Transverse colon (tissue), 4 donors: ENCODE measurements at regions not wholly inside any gene's neighbourhood (a gene's known extent, or its start where the extent isn't known, plus 50 kb on each side); places are given as distances from the start of the nearest gene placed in this dataset.
A peak's percentile ranks its signal among the peaks of the same experiment; 100 is the strongest.
"Not testable (repeated sequence)": the region's sequence is repeated elsewhere in the genome, so short reads cannot be mapped to it uniquely, and the experiment has no call there.

Experiments used
- DNase-seq: peaks from one replicate; pipeline ENCODE4 v3.0.0-alpha.2; 2019
- H3K27ac ChIP-seq, 4 donors: fragments of 200-600 bp; sonication (generic); 2 replicates each; pipeline ENCODE4 v1.5.1; 2016 to 2018; ENCODE audit warnings: inconsistent platforms in 4 of 4
- H3K27me3 ChIP-seq: fragments of 200-600 bp; sonication (generic); 2 replicates; pipeline ENCODE4 v1.5.1; 2017; ENCODE audit warnings: inconsistent platforms
- H3K36me3 ChIP-seq, 4 donors: fragments of 200-600 bp; sonication (generic); 2 replicates each; pipeline ENCODE4 v1.5.1; 2017 to 2019; ENCODE audit warnings: inconsistent platforms in 4 of 4
- H3K4me1 ChIP-seq, 4 donors: fragments of 200-600 bp; sonication (generic); 2 replicates each; pipeline ENCODE4 v1.5.1; 2017 to 2020; ENCODE audit warnings: inconsistent platforms in 4 of 4
- H3K4me3 ChIP-seq, 4 donors: fragments of 200-600 bp; sonication (generic); 1 replicate in 1 of 4; 2 replicates in 3 of 4; pipeline versions ENCODE4 v1.5.1 to v1.6.1; 2017 to 2019; ENCODE audit warnings: inconsistent platforms in 4 of 4
- H3K9me3 ChIP-seq, 2 donors: fragments of 200-600 bp; sonication (generic); 2 replicates each; pipeline ENCODE4 v1.5.1; 2017 to 2019; ENCODE audit warnings: inconsistent platforms in 2 of 2
- EP300 ChIP-seq: sonication (generic); formaldehyde crosslinking; IDR thresholded peaks from one replicate; pipeline ENCODE4 v1.6.1; 2017; ENCODE audit warnings: antibody characterized with exemption, low read depth
- POLR2A ChIP-seq: fragments of 450-650 bp; IDR thresholded peaks from one replicate; pipeline ENCODE4 v1.6.1; 2016; ENCODE audit warnings: antibody characterized with exemption, mild to moderate bottlenecking, moderate library complexity
- POLR2AphosphoS5 ChIP-seq, 3 donors: sonication (generic); formaldehyde crosslinking; IDR thresholded peaks; one replicate each; pipeline ENCODE4 v1.6.1; 2016; ENCODE audit warnings: antibody characterized with exemption in 3 of 3
- WGBS, 2 donors: methylation state at CpG; one replicate each; pipeline ENCODE4 v1.1.5; 2018; ENCODE audit warnings: low coverage in 1 of 2; 5-methylcytosine and 5-hydroxymethylcytosine counted together
- in situ Hi-C, 4 donors: fragments of 200-750 bp; cut with MboI; loops; one replicate each; pipeline versions ENCODE4 v1.15.0 to v1.15.1; 2017; ENCODE audit warnings: low sequenced_read_pairs in 3 of 4, low pct_ligation_motif_present in 1 of 4, low pct_unique_long_range_greater_than_20kb in 1 of 4
- intact Hi-C: fragments of 100-400 bp; cut with DNase I; formaldehyde crosslinking; loops from one replicate; pipeline ENCODE4 v1.15.1; 2023; ENCODE audit warnings: low total_unique reads
- TF ChIP-seq, protein P1 (sequence below), 5 experiments: fragments of 200-600 bp in 3 of 5; fragments of 450-650 bp in 2 of 5; sonication (generic) in 3 of 5; IDR thresholded peaks; 1 replicate in 2 of 5; 2 replicates in 3 of 5; pipeline ENCODE4 v1.5.1; 2016 to 2017; ENCODE audit warnings: antibody characterized with exemption in 5 of 5, inconsistent platforms in 3 of 5, mild to moderate bottlenecking in 2 of 5, moderate library complexity in 1 of 5

DNA sequence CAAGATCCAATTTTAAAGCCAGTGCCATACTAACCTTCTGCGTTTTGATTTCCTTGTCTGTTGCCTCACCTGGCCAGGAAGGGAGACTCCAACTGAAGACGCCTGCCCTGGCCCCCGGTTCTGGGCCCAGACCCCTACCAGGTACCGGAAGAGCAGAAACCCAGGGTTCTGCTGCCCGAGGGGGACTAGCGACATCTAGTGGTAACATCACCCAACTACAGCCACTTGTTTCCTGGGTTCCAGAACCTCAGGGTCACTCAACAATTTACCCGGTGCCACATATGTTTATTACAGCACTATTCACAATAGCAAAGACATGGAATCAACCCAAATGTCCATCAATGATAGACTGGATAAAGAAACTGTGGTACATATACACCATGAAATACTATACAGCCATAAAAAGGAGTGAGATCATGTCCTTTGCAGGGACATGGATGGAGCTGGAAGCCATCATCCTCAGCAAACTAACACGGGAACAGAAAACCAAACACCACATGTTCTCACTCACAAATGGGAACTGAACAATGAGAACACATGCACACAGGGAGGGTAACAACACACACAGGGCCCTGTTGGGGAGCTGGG lies 268.7 kb upstream of the IRX4 start:
- H3K27me3 ChIP-seq, intact Hi-C loops, H3K27ac ChIP-seq, in situ Hi-C loops, H3K36me3 ChIP-seq, H3K9me3 ChIP-seq, H3K4me3 ChIP-seq, H3K4me1 ChIP-seq, DNase-seq: not testable (repeated sequence)
- TF ChIP-seq, protein P1, sequence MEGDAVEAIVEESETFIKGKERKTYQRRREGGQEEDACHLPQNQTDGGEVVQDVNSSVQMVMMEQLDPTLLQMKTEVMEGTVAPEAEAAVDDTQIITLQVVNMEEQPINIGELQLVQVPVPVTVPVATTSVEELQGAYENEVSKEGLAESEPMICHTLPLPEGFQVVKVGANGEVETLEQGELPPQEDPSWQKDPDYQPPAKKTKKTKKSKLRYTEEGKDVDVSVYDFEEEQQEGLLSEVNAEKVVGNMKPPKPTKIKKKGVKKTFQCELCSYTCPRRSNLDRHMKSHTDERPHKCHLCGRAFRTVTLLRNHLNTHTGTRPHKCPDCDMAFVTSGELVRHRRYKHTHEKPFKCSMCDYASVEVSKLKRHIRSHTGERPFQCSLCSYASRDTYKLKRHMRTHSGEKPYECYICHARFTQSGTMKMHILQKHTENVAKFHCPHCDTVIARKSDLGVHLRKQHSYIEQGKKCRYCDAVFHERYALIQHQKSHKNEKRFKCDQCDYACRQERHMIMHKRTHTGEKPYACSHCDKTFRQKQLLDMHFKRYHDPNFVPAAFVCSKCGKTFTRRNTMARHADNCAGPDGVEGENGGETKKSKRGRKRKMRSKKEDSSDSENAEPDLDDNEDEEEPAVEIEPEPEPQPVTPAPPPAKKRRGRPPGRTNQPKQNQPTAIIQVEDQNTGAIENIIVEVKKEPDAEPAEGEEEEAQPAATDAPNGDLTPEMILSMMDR (IDR thresholded peaks at IDR 0.05) = peak; percentile 27 to 50 (median 41)
- WGBS, 2 donors = 24 to 38% methylated on average over 6 to 8 of the region's 8 CpGs

- in situ Hi-C loops (no loop called here), intact Hi-C loops (no loop called here)
- Histone ChIP-seq H3K4me1 (no peaks in the 10 kb centered on the region), H3K36me3 (no peaks in the 10 kb centered on the region), H3K27me3 (no peaks in the 10 kb centered on the region), H3K9me3 (no peaks in the 10 kb centered on the region), H3K4me3 (no peak overlapping the region), H3K27ac (no peak overlapping the region)
- TF ChIP-seq, protein P1 (IDR thresholded peaks at IDR 0.05) = no peak
- TF ChIP-seq POLR2AphosphoS5 (IDR thresholded peaks at IDR 0.05) = no peak
- no peak for TF ChIP-seq EP300
- TF ChIP-seq POLR2A = no peak
- 49% methylated on average over 15 of the region's 15 CpGs; no CpG with 5 or more reads in 1 of the 2 donors for WGBS, 2 donors
- DNase-seq = no peak
Measured at GRCh38 chr5:2149195-2149539, 266.4 kb upstream of the IRX4 start.

GRCh38 chr5:2148312-2149194 lies 265.8 kb upstream of the IRX4 start:
- TF ChIP-seq, protein P1 (IDR thresholded peaks at IDR 0.05) = no peak
- TF ChIP-seq POLR2A = no peak
- no peak for TF ChIP-seq EP300
- TF ChIP-seq POLR2AphosphoS5 (IDR thresholded peaks at IDR 0.05) = no peak
- Histone ChIP-seq H3K36me3 (no peaks in the 10 kb centered on the region), H3K9me3 (no peaks in the 10 kb centered on the region), H3K4me1 (no peaks in the 10 kb centered on the region), H3K4me3 (no peak overlapping the region), H3K27ac (no peak overlapping the region), H3K27me3 (no peaks in the 10 kb centered on the region)
- 70 to 80% methylated on average over 1 to 10 of the region's 14 CpGs for WGBS, 2 donors
- DNase-seq = no peak
- intact Hi-C loops = no loop called here
- in situ Hi-C loops = no loop called here

GRCh38 chr5:2147504-2148311 lies 265.0 kb upstream of the IRX4 start:
- TF ChIP-seq POLR2AphosphoS5 (IDR thresholded peaks at IDR 0.05) (no peak), EP300 (no peak), POLR2A (no peak)
- TF ChIP-seq, protein P1 (IDR thresholded peaks at IDR 0.05) = no peak
- H3K4me3 ChIP-seq = no peak overlapping the region
- H3K4me1 ChIP-seq = no peaks in the 10 kb centered on the region
- H3K27me3 ChIP-seq = no peaks in the 10 kb centered on the region
- no peak for DNase-seq
- in situ Hi-C loops = no loop called here
- H3K9me3 ChIP-seq = no peaks in the 10 kb centered on the region
- no peaks in the 10 kb centered on the region for H3K36me3 ChIP-seq
- no peak overlapping the region for H3K27ac ChIP-seq
- intact Hi-C loops = no loop called here
- WGBS, 2 donors = 69% methylated on average over 12 of the region's 13 CpGs; no CpG with 5 or more reads in 1 of the 2 donors
